Mesenchymal stem cell (in vitro differentiated cells and primary cell): ENCODE measurements at regions not wholly inside any gene's neighbourhood (a gene's known extent, or its start where the extent isn't known, plus 50 kb on each side); places are given as distances from the start of the nearest gene placed in this dataset.

Experiments
- DNase-seq: peaks from one replicate; pipeline ENCODE4 v3.0.0-alpha.2; 2013
- H2AFZ ChIP-seq: one replicate; pipeline ENCODE4 v1.6.1; 2013; ENCODE audit warnings: low read depth, mild to moderate bottlenecking, control low read depth, inconsistent platforms, low read length, moderate library complexity
- H2AK5ac ChIP-seq: 2 replicates; pipeline ENCODE4 v1.6.1; 2013; ENCODE audit warnings: low read length, moderate library complexity, mild to moderate bottlenecking, inconsistent platforms; ENCODE audit not compliant: severe bottlenecking
- H2BK120ac ChIP-seq: one replicate; pipeline ENCODE4 v1.6.1; 2013; ENCODE audit warnings: low read depth, mild to moderate bottlenecking, inconsistent platforms, low read length, moderate library complexity
- H2BK12ac ChIP-seq, 2 experiments: one replicate each; pipeline ENCODE4 v1.6.1; 2013; ENCODE audit warnings: inconsistent platforms in 2 of 2, low read length in 2 of 2, mild to moderate bottlenecking in 2 of 2, moderate library complexity in 2 of 2, control low read depth in 1 of 2
- H2BK15ac ChIP-seq: one replicate; pipeline ENCODE4 v1.6.1; 2013; ENCODE audit warnings: mild to moderate bottlenecking, low read depth, inconsistent platforms; ENCODE audit not compliant: poor library complexity, severe bottlenecking
- H2BK5ac ChIP-seq: 2 replicates; pipeline ENCODE4 v1.6.1; 2013; ENCODE audit warnings: low read depth, mild to moderate bottlenecking, low read length, control low read depth, inconsistent platforms; ENCODE audit not compliant: poor library complexity, severe bottlenecking
- H3K14ac ChIP-seq, 2 experiments: one replicate each; pipeline ENCODE4 v1.6.1; 2013; ENCODE audit warnings: inconsistent platforms in 2 of 2, low read length in 2 of 2, control low read depth in 1 of 2, mild to moderate bottlenecking in 1 of 2, moderate library complexity in 1 of 2
- H3K18ac ChIP-seq, 2 experiments: one replicate each; pipeline ENCODE4 v1.6.1; 2013; ENCODE audit warnings: inconsistent platforms in 2 of 2, low read length in 2 of 2, control low read depth in 1 of 2, low read depth in 1 of 2, mild to moderate bottlenecking in 1 of 2
- H3K23ac ChIP-seq, 2 experiments: one replicate each; pipeline ENCODE4 v1.6.1; 2013; ENCODE audit warnings: inconsistent platforms in 2 of 2, low read length in 2 of 2, mild to moderate bottlenecking in 2 of 2, moderate library complexity in 2 of 2, control low read depth in 1 of 2
- H3K27ac ChIP-seq: 2 replicates; pipeline ENCODE4 v1.5.1; 2013; ENCODE audit warnings: mild to moderate bottlenecking, moderate library complexity, low read length, control low read depth, inconsistent platforms; ENCODE audit not compliant: poor library complexity, severe bottlenecking
- H3K27me3 ChIP-seq, 2 experiments: 2 replicates each; pipeline versions ENCODE4 v1.6.1 to v1.7.0; 2013; ENCODE audit warnings: low read length in 2 of 2, mild to moderate bottlenecking in 2 of 2, moderate library complexity in 2 of 2, control low read depth in 1 of 2, inconsistent platforms in 1 of 2; ENCODE audit not compliant: control insufficient read depth in 1 of 2, insufficient read depth in 1 of 2
- H3K36me3 ChIP-seq, 2 experiments: 2 replicates each; pipeline versions ENCODE4 v1.6.1 to v1.7.0; 2013; ENCODE audit warnings: low read length in 2 of 2, control low read depth in 1 of 2, inconsistent platforms in 1 of 2, low read depth in 1 of 2, mild to moderate bottlenecking in 1 of 2; ENCODE audit not compliant: insufficient read depth in 2 of 2, control insufficient read depth in 1 of 2
- H3K4ac ChIP-seq, 2 experiments: one replicate each; pipeline ENCODE4 v1.6.1; 2013; ENCODE audit warnings: inconsistent platforms in 2 of 2, low read length in 2 of 2, mild to moderate bottlenecking in 2 of 2, moderate library complexity in 2 of 2, control low read depth in 1 of 2, low read depth in 1 of 2
- H3K4me1 ChIP-seq: 2 replicates; pipeline ENCODE4 v1.6.1; 2013; ENCODE audit warnings: low read depth, low read length, control low read depth; ENCODE audit not compliant: control insufficient read depth, insufficient read depth
- H3K4me2 ChIP-seq: 2 replicates; pipeline ENCODE4 v1.6.1; 2013; ENCODE audit warnings: low read length, mild to moderate bottlenecking, inconsistent platforms; ENCODE audit not compliant: poor library complexity, severe bottlenecking
- H3K4me3 ChIP-seq, 2 experiments: 2 replicates each; pipeline versions ENCODE4 v1.5.1 to v1.7.0; 2013; ENCODE audit warnings: low read length in 2 of 2, mild to moderate bottlenecking in 2 of 2, control low read depth in 1 of 2, low read depth in 1 of 2; ENCODE audit not compliant: insufficient read depth in 1 of 2
- H3K79me1 ChIP-seq: replicated peaks from 2 replicates; pipeline ENCODE4 v1.6.1; 2013; ENCODE audit warnings: mild to moderate bottlenecking, control low read depth, low read length, inconsistent platforms; ENCODE audit not compliant: poor library complexity, severe bottlenecking
- H3K9ac ChIP-seq: 2 replicates; pipeline ENCODE4 v1.7.0; 2013; ENCODE audit warnings: mild to moderate bottlenecking, low read length, moderate library complexity
- H3K9me3 ChIP-seq: 2 replicates; pipeline ENCODE4 v1.7.0; 2013; ENCODE audit warnings: mild to moderate bottlenecking, low read length; ENCODE audit not compliant: control insufficient read depth
- H4K8ac ChIP-seq: one replicate; pipeline ENCODE4 v1.6.1; 2013; ENCODE audit warnings: inconsistent platforms, mild to moderate bottlenecking, low read length, moderate library complexity
- H4K91ac ChIP-seq: one replicate; pipeline ENCODE4 v1.6.1; 2013; ENCODE audit warnings: mild to moderate bottlenecking, low read length, inconsistent platforms
- WGBS: methylation state at CpG from one replicate; pipeline ENCODE4 v1.1.7; 2013; ENCODE audit warnings: mixed read lengths; 5-methylcytosine and 5-hydroxymethylcytosine counted together

DNA sequence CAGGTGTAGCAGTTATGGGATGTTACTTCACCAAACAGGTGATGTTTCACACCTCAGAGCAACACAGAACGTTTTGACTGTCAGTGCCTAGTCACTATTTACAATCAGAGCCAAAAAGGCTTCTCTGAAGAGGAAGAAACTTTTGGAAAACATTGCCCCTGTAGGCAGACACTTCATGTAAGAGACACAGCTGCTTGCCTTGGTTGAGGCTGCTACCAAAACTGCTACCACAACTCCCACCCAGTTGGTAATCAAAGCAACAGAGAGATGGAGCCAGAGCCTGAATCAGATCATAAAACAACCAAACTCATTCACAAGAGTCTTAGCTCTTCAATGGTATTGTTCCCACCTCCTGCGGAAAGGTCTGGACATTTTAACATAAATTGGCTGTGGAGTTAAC, 61.0 kb downstream of the CTSL start:
- H2BK120ac ChIP-seq = no peak overlapping the region
- no peak overlapping the region for H4K8ac ChIP-seq
- no peaks in the 10 kb centered on the region for H3K27me3 ChIP-seq
- H3K4me2 ChIP-seq = no peak overlapping the region
- no peak overlapping the region for H2BK5ac ChIP-seq
- 32% methylated on average over 1 of the region's 2 CpGs for WGBS
- H2BK12ac ChIP-seq = no peak overlapping the region
- no peaks in the 10 kb centered on the region for H3K9me3 ChIP-seq
- H3K27ac ChIP-seq = no peak overlapping the region
- H2AK5ac ChIP-seq = no peak overlapping the region
- H4K91ac ChIP-seq = no peak overlapping the region
- H2BK15ac ChIP-seq = no peak overlapping the region
- no peak for DNase-seq
- H3K9ac ChIP-seq = no peak overlapping the region
- no peak overlapping the region for H3K18ac ChIP-seq
- H3K23ac ChIP-seq = no peak overlapping the region
- no peaks in the 10 kb centered on the region for H3K4me1 ChIP-seq
- H3K14ac ChIP-seq = no peak overlapping the region
- no peak overlapping the region for H3K4me3 ChIP-seq
- H3K36me3 ChIP-seq = no peaks in the 10 kb centered on the region
- H3K4ac ChIP-seq = no peak overlapping the region
- no peak overlapping the region for H2AFZ ChIP-seq
- H3K79me1 ChIP-seq = no peaks in the 10 kb centered on the region

DNA sequence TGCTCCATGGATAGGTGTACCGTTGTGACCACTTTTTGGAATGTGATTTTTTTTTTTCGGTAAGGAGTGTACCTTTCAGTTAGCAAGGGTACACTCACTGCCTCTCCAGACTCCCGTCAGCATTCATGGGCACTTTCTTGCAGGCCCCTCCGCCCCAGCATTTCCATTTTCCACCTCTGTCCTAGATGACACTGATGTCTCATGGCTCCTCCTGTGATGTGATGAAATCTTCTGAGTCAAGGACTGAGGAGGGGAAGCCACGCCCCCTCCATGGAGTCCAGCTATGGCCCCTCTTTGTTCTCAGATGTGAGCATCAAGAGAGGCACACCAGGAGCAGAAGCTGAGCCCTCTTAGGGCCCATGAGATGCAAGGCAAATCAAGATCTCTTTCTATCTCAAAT, 61.8 kb downstream of the CTSL start:
- Histone ChIP-seq H3K4me1 (peaks cover 1% of the 10 kb centered on the region), H3K27me3 (no peaks in the 10 kb centered on the region)

DNA sequence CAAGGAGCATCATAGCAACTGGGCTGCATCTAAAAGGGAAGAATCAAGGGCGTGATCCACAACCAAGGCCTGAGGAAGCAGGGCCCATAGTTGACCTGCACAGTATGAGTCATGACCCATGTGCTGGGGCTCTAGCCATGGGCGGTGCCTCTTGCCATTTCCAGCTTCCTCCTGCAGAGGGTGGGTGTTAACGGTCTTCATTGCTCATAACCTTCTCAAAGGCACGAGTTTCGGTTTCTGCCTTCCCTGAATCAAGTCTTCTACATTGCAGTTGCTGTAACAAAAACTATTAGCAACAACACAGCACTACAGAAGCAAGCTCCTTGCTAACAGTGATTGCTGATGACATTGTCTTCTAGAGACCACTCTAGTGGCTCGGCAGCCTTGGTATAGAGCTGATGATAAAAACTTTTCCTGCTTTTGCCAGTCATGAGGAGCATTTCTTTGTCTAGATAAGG, 66.9 kb downstream of the CTSL start:
- WGBS = 52% methylated on average over 6 of the region's 6 CpGs
- Histone ChIP-seq H2BK120ac (no peak overlapping the region), H3K27me3 (no peaks in the 10 kb centered on the region), H4K91ac (peak overlapping the region; percentile 1), H3K4me1 (peaks cover 5% of the 10 kb centered on the region), H2AK5ac (no peak overlapping the region), H2BK5ac (no peak overlapping the region), H3K27ac (no peak overlapping the region), H3K23ac (no peak overlapping the region), H3K36me3 (no peaks in the 10 kb centered on the region), H3K4ac (peak overlapping the region in 1 of 2 experiments; percentile 72), H3K9ac (peak overlapping the region; percentile 90), H3K79me1 (no peaks in the 10 kb centered on the region), H3K18ac (peak overlapping the region; percentile 40 to 64), H3K9me3 (no peaks in the 10 kb centered on the region), H3K14ac (no peak overlapping the region), H2AFZ (no peak overlapping the region), H3K4me3 (peak overlapping the region in 1 of 2 experiments; percentile 60), H2BK15ac (no peak overlapping the region), H4K8ac (no peak overlapping the region), H2BK12ac (peak overlapping the region; percentile 49 to 75), H3K4me2 (no peak overlapping the region)
- DNase-seq = peak; percentile 94

More for the DNA sequence above, 61.8 kb downstream of the CTSL start:
- H3K9ac ChIP-seq = no peak overlapping the region
- H4K91ac ChIP-seq = no peak overlapping the region
- no peak overlapping the region for H3K23ac ChIP-seq
- H4K8ac ChIP-seq = peak overlapping the region; percentile 30
- no peak overlapping the region for H2BK120ac ChIP-seq
- H3K4ac ChIP-seq = no peak overlapping the region
- no peak overlapping the region for H3K4me3 ChIP-seq
- H3K14ac ChIP-seq = no peak overlapping the region
- no peaks in the 10 kb centered on the region for H3K9me3 ChIP-seq
- no peak overlapping the region for H2AFZ ChIP-seq
- DNase-seq = peak; percentile 8
- no peaks in the 10 kb centered on the region for H3K36me3 ChIP-seq
- 85% methylated on average over 3 of the region's 5 CpGs for WGBS
- H2BK12ac ChIP-seq = no peak overlapping the region
- no peak overlapping the region for H2BK5ac ChIP-seq
- no peak overlapping the region for H3K18ac ChIP-seq
- H3K79me1 ChIP-seq = no peaks in the 10 kb centered on the region
- H2AK5ac ChIP-seq = no peak overlapping the region
- no peak overlapping the region for H3K4me2 ChIP-seq
- H2BK15ac ChIP-seq = no peak overlapping the region
- no peak overlapping the region for H3K27ac ChIP-seq

- Histone ChIP-seq H3K23ac (no peak overlapping the region), H3K27me3 (no peaks in the 10 kb centered on the region), H3K4me2 (no peak overlapping the region), H3K4me3 (peak overlapping the region in 1 of 2 experiments; percentile 60), H2AK5ac (no peak overlapping the region), H3K4ac (no peak overlapping the region), H4K8ac (peak overlapping the region; percentile 23), H3K9ac (peak overlapping the region; percentile 90), H3K4me1 (peaks cover 5% of the 10 kb centered on the region), H2BK12ac (peak overlapping the region in 1 of 2 experiments; percentile 49), H4K91ac (peak overlapping the region; percentile 54), H2BK5ac (no peak overlapping the region), H2BK15ac (no peak overlapping the region), H3K14ac (no peak overlapping the region), H2BK120ac (no peak overlapping the region), H3K18ac (peak overlapping the region; percentile 3 to 40), H3K79me1 (no peaks in the 10 kb centered on the region), H2AFZ (no peak overlapping the region), H3K36me3 (no peaks in the 10 kb centered on the region), H3K27ac (no peak overlapping the region), H3K9me3 (no peaks in the 10 kb centered on the region)
- WGBS = 26% methylated on average over 6 of the region's 6 CpGs
- DNase-seq = peak; percentile 94
These were observed 67.4 kb downstream of the CTSL start for GRCh38 chr9:87793292-87793691.
